ENCODE measurements at regions not wholly inside any gene's neighbourhood (a gene's known extent, or its start where the extent isn't known, plus 50 kb on each side); places are given as distances from the start of the nearest gene placed in this dataset.

GRCh38 chr20:54372313-54372712 is 103.1 kb upstream of the DOK5 start:
- no peak for TF ChIP-seq ZC3H10 (CRISPR knock-in tag; IDR thresholded peaks at IDR 0.05)
- TF ChIP-seq CSRNP3 (CRISPR knock-in tag; IDR thresholded peaks at IDR 0.05) = no peak
- no peak for TF ChIP-seq GLIS3 (CRISPR knock-in tag; IDR thresholded peaks at IDR 0.05)
- TF ChIP-seq ESRRG (CRISPR knock-in tag; IDR thresholded peaks at IDR 0.05) = no peak
- no peak for TF ChIP-seq PPARA (CRISPR knock-in tag; IDR thresholded peaks at IDR 0.05; ENCODE audit: borderline replicate concordance)
- TF ChIP-seq, protein P1, sequence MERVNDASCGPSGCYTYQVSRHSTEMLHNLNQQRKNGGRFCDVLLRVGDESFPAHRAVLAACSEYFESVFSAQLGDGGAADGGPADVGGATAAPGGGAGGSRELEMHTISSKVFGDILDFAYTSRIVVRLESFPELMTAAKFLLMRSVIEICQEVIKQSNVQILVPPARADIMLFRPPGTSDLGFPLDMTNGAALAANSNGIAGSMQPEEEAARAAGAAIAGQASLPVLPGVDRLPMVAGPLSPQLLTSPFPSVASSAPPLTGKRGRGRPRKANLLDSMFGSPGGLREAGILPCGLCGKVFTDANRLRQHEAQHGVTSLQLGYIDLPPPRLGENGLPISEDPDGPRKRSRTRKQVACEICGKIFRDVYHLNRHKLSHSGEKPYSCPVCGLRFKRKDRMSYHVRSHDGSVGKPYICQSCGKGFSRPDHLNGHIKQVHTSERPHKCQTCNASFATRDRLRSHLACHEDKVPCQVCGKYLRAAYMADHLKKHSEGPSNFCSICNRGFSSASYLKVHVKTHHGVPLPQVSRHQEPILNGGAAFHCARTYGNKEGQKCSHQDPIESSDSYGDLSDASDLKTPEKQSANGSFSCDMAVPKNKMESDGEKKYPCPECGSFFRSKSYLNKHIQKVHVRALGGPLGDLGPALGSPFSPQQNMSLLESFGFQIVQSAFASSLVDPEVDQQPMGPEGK (CRISPR knock-in tag; IDR thresholded peaks at IDR 0.05; ENCODE audit: borderline replicate concordance) = no peak
- TF ChIP-seq SNAI2 (CRISPR knock-in tag; IDR thresholded peaks at IDR 0.05) = no peak
- TF ChIP-seq CREB5 (CRISPR knock-in tag; IDR thresholded peaks at IDR 0.05; ENCODE audit: low read depth) = no peak
- TF ChIP-seq TCF4 (CRISPR knock-in tag; IDR thresholded peaks at IDR 0.05; ENCODE audit: borderline replicate concordance) = no peak
- no peak for ATAC-seq

DNA sequence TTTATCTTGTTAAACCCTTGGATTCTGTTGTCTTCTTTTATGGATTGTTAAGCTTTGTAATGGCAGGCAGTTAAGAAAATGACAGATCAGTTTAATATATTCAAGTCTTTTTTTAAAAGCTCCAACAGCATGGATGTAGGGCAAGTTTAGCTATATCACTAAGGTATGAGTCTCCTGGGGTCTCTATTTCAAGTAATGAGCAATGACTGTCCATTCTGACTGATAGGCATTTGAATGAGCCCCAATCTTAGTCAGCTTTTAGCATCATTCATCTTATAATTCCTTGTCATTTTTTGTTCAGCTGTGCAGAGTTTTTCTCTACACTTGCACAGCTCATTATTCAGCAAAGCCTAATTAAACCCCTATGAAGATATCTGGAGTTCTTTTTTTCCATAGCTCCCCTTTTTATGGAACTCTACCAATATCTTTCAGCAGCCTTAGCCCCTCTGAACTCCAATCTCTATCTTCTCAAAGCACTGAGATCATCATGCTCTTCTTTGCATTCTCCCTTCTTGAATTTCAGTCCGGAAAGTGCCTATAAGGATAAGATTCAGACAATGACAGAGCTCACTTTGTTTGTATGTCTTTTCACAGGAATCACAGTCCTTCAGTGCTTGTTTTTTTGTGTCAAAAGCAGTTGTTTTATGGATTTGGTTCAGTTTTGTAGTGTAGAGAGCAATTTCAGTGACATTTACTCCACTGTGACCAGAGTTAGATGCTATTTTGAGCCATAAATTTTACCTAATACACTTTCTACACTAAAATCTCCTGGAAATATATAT is 97.2 kb upstream of the DOK5 start:
- no peak for ATAC-seq
- TF ChIP-seq ZFP30 (CRISPR knock-in tag; IDR thresholded peaks at IDR 0.05) (no peak), ISL1 (CRISPR knock-in tag; IDR thresholded peaks at IDR 0.05) (no peak), SNAI2 (CRISPR knock-in tag; IDR thresholded peaks at IDR 0.05) (no peak), ARNTL (CRISPR knock-in tag; IDR thresholded peaks at IDR 0.05; ENCODE audit: borderline replicate concordance, low read depth) (no peak), POU6F1 (CRISPR knock-in tag; IDR thresholded peaks at IDR 0.05; ENCODE audit: borderline replicate concordance, low read depth) (no peak), BACH2 (CRISPR knock-in tag; IDR thresholded peaks at IDR 0.05; ENCODE audit: borderline replicate concordance) (no peak), ZNF8 (CRISPR knock-in tag; IDR thresholded peaks at IDR 0.05) (no peak), GLIS3 (CRISPR knock-in tag; IDR thresholded peaks at IDR 0.05) (no peak), ESRRG (CRISPR knock-in tag; IDR thresholded peaks at IDR 0.05) (no peak), TOX (CRISPR knock-in tag; IDR thresholded peaks at IDR 0.05; ENCODE audit: borderline replicate concordance) (no peak), PPARA (CRISPR knock-in tag; IDR thresholded peaks at IDR 0.05; ENCODE audit: borderline replicate concordance) (no peak), ZFP3 (CRISPR knock-in tag; IDR thresholded peaks at IDR 0.05) (no peak), ZNF70 (CRISPR knock-in tag; IDR thresholded peaks at IDR 0.05) (no peak)
- TF ChIP-seq, protein P1 (CRISPR knock-in tag; IDR thresholded peaks at IDR 0.05; ENCODE audit: borderline replicate concordance) = no peak

DNA sequence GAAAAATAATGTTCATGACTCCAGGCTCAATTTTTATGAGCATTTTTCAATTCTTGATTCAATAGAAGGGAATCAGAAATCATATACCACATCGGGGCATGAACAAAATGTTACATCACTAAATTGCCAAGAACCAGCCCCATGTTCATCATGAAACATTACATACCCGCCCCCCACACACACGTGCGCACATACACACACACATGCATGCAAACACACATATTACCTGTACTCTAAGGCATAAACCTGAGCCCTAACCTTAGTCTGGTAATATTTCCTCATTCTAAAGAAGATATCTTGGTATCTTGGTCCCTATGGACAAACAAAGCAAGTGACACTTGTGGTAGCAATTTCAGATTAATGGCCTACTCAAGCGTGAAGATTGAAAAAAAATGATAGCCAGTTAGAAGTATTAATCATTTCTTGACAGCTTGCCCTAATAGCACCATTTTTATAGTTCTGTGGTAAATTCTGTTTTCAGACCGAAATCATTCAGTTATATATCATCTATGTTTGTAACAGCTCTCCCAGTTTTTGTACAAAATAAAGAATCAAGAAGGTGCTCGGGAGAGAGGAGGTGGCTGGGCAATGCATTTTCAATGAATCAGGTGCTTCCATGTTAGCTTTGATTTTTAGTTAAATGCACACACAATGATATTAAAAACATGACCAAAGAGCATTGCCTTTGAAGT is 95.4 kb upstream of the DOK5 start:
- no peak for ATAC-seq
- TF ChIP-seq CREB5 (CRISPR knock-in tag; IDR thresholded peaks at IDR 0.05; ENCODE audit: low read depth) = no peak
